ENCODE measurements at regions not wholly inside any gene's neighbourhood (a gene's known extent, or its start where the extent isn't known, plus 50 kb on each side); places are given as distances from the start of the nearest gene placed in this dataset.

DNA sequence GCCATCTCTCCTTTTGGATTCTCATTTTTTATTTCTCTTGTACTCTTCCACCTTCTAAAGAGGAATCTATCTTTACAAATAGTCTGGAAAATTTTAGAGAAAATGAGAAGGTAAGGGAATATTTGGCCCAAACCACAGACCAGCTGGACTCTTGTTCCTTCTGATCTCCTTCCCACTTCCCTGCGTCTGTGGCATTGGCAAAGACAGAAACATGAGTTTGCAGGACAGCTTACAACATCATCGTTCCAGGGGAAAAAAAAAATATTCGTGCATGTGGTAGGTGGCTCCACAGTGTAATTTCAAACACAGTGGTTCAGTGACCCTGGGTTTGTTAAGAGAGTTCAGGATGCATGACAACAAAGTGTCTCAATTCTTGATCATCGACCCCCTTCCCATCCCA, 755.0 kb downstream of the DNAH5 start:
- no peak overlapping the region for H2AFZ ChIP-seq (ENCODE audit: low read length)
- no peaks in the 10 kb centered on the region for H3K27me3 ChIP-seq (ENCODE audit: low read length)
- no peak for DNase-seq
- no peaks in the 10 kb centered on the region for H3K4me1 ChIP-seq (ENCODE audit: low read length)
- no peaks in the 10 kb centered on the region for H3K36me3 ChIP-seq (ENCODE audit: insufficient read depth, low read length)
- no peak overlapping the region for H3K4me3 ChIP-seq (ENCODE audit: low read length)
- H3K9me2 ChIP-seq (replicated peaks; ENCODE audit: insufficient read depth, low read length): no peaks in the 10 kb centered on the region
- peaks cover 32% of the 10 kb centered on the region for H3K9me3 ChIP-seq (ENCODE audit: low read length)
- no peak overlapping the region for H3K27ac ChIP-seq (ENCODE audit: low read length)
- no peaks in the 10 kb centered on the region for H4K20me1 ChIP-seq (ENCODE audit: insufficient read depth, low read depth, low read length)
- no peak overlapping the region for H3K4me2 ChIP-seq (ENCODE audit: low read depth, low read length, poor library complexity, severe bottlenecking)
- H3K79me2 ChIP-seq (ENCODE audit: low read length): no peaks in the 10 kb centered on the region
- no peak overlapping the region for H3K9ac ChIP-seq (ENCODE audit: low read length)

DNA sequence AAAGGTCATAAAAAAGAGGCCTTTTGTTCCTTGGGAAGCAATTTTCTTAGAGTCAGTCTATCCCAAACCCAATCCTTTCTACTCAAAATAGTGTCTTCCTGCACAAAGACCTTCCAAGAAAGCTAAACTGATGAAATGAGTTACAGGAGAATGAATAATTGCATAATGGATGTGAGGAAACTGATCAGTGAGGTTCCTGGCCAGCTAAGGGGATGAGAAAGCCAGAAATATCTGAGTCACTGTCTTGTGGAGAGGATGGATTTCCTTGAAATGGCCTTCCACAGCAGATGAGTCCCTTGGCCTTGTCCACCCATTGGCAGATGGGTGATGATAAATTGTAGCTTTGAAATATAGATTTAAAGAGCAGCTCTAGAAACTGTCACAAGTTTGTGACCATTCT, 756.1 kb downstream of the DNAH5 start:
- Histone ChIP-seq H4K20me1 (ENCODE audit: insufficient read depth, low read depth, low read length) (no peaks in the 10 kb centered on the region), H3K4me1 (ENCODE audit: low read length) (no peaks in the 10 kb centered on the region), H3K79me2 (ENCODE audit: low read length) (no peaks in the 10 kb centered on the region), H3K9ac (ENCODE audit: low read length) (no peak overlapping the region), H3K9me3 (ENCODE audit: low read length) (peaks cover 40% of the 10 kb centered on the region), H3K4me2 (ENCODE audit: low read depth, low read length, poor library complexity, severe bottlenecking) (no peak overlapping the region), H3K9me2 (replicated peaks; ENCODE audit: insufficient read depth, low read length) (no peaks in the 10 kb centered on the region), H3K36me3 (ENCODE audit: insufficient read depth, low read length) (no peaks in the 10 kb centered on the region), H3K27me3 (ENCODE audit: low read length) (no peaks in the 10 kb centered on the region), H2AFZ (ENCODE audit: low read length) (no peak overlapping the region), H3K4me3 (ENCODE audit: low read length) (no peak overlapping the region), H3K27ac (ENCODE audit: low read length) (no peak overlapping the region)
- DNase-seq: no peak

DNA sequence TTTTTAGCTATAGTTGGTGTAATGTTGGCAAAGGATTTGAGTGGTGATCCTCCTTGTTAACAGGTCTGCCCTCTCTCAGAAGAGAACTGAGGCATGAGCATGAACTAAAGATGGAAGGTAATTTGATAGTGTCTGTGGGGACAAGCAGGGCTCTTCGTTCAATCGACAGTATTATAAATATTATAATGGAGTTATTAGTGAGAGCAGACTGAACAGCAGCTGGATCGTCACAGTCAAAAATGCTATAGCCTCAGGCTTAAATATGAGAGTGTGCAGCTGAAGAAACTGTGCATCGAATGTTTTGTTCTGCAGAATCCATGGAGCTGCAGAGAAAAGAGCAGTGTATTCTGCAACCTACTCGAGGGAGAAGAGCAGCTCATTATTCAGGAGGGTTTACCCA, 757.3 kb downstream of the DNAH5 start:
- H4K20me1 ChIP-seq (ENCODE audit: insufficient read depth, low read depth, low read length): no peaks in the 10 kb centered on the region

DNA sequence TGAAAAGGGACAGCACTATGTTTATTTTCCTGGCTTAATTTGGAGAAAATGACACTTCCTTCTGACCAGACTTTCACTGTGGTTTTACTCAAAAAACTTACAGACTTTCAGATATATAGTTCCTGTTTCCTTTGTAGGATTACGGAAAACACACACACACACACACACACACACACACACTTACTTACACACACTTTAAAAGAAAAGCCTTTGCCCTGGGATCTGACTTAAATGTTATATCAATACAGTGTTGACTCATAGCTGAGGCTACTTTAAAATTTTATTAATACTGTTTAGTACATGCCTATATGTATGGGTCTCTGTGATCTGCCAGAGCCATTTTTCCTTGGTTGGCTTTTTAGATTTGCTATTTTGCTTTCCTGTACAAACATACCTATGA, 758.3 kb downstream of the DNAH5 start:
- Histone ChIP-seq H3K36me3 (ENCODE audit: insufficient read depth, low read length) (no peaks in the 10 kb centered on the region), H3K9me2 (replicated peaks; ENCODE audit: insufficient read depth, low read length) (no peaks in the 10 kb centered on the region), H3K4me2 (ENCODE audit: low read depth, low read length, poor library complexity, severe bottlenecking) (no peak overlapping the region), H3K27ac (ENCODE audit: low read length) (no peak overlapping the region), H3K27me3 (ENCODE audit: low read length) (no peaks in the 10 kb centered on the region), H3K79me2 (ENCODE audit: low read length) (no peaks in the 10 kb centered on the region), H4K20me1 (ENCODE audit: insufficient read depth, low read depth, low read length) (no peaks in the 10 kb centered on the region), H2AFZ (ENCODE audit: low read length) (no peak overlapping the region), H3K4me3 (ENCODE audit: low read length) (no peak overlapping the region), H3K4me1 (ENCODE audit: low read length) (no peaks in the 10 kb centered on the region), H3K9ac (ENCODE audit: low read length) (no peak overlapping the region), H3K9me3 (ENCODE audit: low read length) (peaks cover 45% of the 10 kb centered on the region)
- no peak for DNase-seq

More for the DNA sequence above, 757.3 kb downstream of the DNAH5 start:
- no peak overlapping the region for H2AFZ ChIP-seq (ENCODE audit: low read length)
- H3K4me1 ChIP-seq (ENCODE audit: low read length): no peaks in the 10 kb centered on the region
- H3K4me2 ChIP-seq (ENCODE audit: low read depth, low read length, poor library complexity, severe bottlenecking): no peak overlapping the region
- no peak overlapping the region for H3K27ac ChIP-seq (ENCODE audit: low read length)
- no peak overlapping the region for H3K9ac ChIP-seq (ENCODE audit: low read length)
- H3K27me3 ChIP-seq (ENCODE audit: low read length): no peaks in the 10 kb centered on the region
- H3K79me2 ChIP-seq (ENCODE audit: low read length): no peaks in the 10 kb centered on the region
- H3K9me2 ChIP-seq (replicated peaks; ENCODE audit: insufficient read depth, low read length): no peaks in the 10 kb centered on the region
- DNase-seq: no peak
- H3K9me3 ChIP-seq (ENCODE audit: low read length): peaks cover 39% of the 10 kb centered on the region
- no peaks in the 10 kb centered on the region for H3K36me3 ChIP-seq (ENCODE audit: insufficient read depth, low read length)
- H3K4me3 ChIP-seq (ENCODE audit: low read length): no peak overlapping the region

DNA sequence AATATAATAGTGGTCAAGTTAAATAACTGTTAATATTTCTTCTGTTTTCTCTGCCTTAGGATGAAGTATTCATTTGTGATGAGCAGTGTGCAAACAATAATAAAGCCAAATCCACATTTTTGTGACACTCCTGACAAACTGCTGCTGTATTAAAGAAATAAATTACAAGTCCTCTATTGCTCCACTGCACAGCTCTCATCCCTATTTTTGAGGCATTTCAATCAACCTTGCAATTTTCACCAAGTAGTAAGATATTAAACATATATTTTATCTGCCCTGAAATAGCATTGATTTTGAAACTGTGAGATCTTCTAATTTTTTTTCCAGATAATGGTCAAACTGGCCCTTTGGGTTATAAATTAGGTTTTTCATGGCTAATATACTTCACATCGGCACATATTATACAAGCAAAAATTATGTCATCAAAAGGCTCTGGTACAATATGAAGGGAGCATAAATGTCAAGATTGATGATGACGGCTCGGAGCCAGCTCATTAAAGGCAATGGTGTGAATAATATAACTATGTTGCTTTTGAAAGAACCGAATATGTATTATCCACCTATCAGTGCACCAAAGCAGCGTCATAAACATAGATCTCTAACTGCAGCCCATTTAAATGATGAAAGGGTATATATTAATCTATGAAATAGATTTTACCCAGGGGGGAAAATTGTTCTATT, 764.9 kb downstream of the DNAH5 start:
- Histone ChIP-seq H3K79me2 (ENCODE audit: low read length) (no peaks in the 10 kb centered on the region), H3K36me3 (ENCODE audit: insufficient read depth, low read length) (no peaks in the 10 kb centered on the region), H3K4me2 (ENCODE audit: low read depth, low read length, poor library complexity, severe bottlenecking) (no peak overlapping the region), H3K9me3 (ENCODE audit: low read length) (peaks cover 48% of the 10 kb centered on the region), H4K20me1 (ENCODE audit: insufficient read depth, low read depth, low read length) (no peaks in the 10 kb centered on the region), H3K27me3 (ENCODE audit: low read length) (no peaks in the 10 kb centered on the region), H3K9ac (ENCODE audit: low read length) (no peak overlapping the region), H3K27ac (ENCODE audit: low read length) (no peak overlapping the region), H2AFZ (ENCODE audit: low read length) (no peak overlapping the region), H3K4me1 (ENCODE audit: low read length) (no peaks in the 10 kb centered on the region), H3K4me3 (ENCODE audit: low read length) (no peak overlapping the region), H3K9me2 (replicated peaks; ENCODE audit: insufficient read depth, low read length) (no peaks in the 10 kb centered on the region)
- no peak for DNase-seq

DNA sequence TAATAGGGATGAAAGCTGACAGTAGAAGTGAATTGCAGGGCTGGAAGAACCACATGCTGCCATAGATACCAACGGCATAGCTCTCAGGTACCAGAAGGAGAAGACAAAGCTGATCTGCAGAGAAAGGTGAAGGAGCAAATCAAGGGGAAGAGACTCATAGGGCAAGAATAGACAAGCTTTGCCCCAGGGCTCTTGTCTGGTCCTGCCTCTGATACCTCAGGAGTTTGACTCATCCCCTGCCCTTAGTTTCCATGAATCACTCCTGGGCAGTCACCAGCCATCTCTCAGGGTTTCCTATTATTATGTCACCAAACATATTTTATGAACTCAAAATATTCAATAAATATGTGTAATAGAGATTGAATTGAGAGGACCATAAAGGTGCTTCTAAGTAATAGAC, 800.9 kb downstream of the DNAH5 start:
- H2AFZ ChIP-seq (ENCODE audit: low read length): no peak overlapping the region
- H4K20me1 ChIP-seq (ENCODE audit: insufficient read depth, low read depth, low read length): no peaks in the 10 kb centered on the region
- H3K4me2 ChIP-seq (ENCODE audit: low read depth, low read length, poor library complexity, severe bottlenecking): no peak overlapping the region
- H3K79me2 ChIP-seq (ENCODE audit: low read length): no peaks in the 10 kb centered on the region
- no peaks in the 10 kb centered on the region for H3K27me3 ChIP-seq (ENCODE audit: low read length)
- no peak overlapping the region for H3K27ac ChIP-seq (ENCODE audit: low read length)
- H3K36me3 ChIP-seq (ENCODE audit: insufficient read depth, low read length): no peaks in the 10 kb centered on the region
- no peak overlapping the region for H3K9ac ChIP-seq (ENCODE audit: low read length)
- no peak for DNase-seq
- no peaks in the 10 kb centered on the region for H3K9me2 ChIP-seq (replicated peaks; ENCODE audit: insufficient read depth, low read length)
- H3K9me3 ChIP-seq (ENCODE audit: low read length): peaks cover 16% of the 10 kb centered on the region; the same call in 1 of the 2 replicates
- H3K4me3 ChIP-seq (ENCODE audit: low read length): no peak overlapping the region
- H3K4me1 ChIP-seq (ENCODE audit: low read length): no peaks in the 10 kb centered on the region

DNA sequence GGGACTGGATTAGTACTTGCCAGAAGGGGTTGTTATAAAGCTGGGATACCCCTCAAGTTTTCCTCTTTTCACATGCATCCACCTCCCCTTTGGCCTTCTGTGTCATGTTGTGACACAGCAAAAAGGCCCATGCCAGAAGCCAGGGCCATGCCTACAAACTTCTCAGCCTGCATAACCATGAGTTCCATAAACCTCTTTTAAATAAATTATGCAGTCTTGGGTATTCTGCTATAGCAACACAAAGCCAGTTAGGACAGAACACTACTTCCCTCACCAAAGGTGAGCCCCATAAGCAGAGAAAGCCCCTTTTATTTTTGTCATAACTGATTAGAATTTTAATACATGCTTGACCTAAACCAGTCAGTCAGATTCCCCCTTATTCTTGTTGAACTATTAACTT, 801.3 kb downstream of the DNAH5 start:
- Histone ChIP-seq H3K9ac (ENCODE audit: low read length) (no peak overlapping the region), H4K20me1 (ENCODE audit: insufficient read depth, low read depth, low read length) (no peaks in the 10 kb centered on the region), H3K4me1 (ENCODE audit: low read length) (no peaks in the 10 kb centered on the region), H2AFZ (ENCODE audit: low read length) (no peak overlapping the region), H3K36me3 (ENCODE audit: insufficient read depth, low read length) (no peaks in the 10 kb centered on the region), H3K27me3 (ENCODE audit: low read length) (no peaks in the 10 kb centered on the region), H3K27ac (ENCODE audit: low read length) (no peak overlapping the region), H3K4me2 (ENCODE audit: low read depth, low read length, poor library complexity, severe bottlenecking) (no peak overlapping the region), H3K9me2 (replicated peaks; ENCODE audit: insufficient read depth, low read length) (no peaks in the 10 kb centered on the region), H3K79me2 (ENCODE audit: low read length) (no peaks in the 10 kb centered on the region), H3K4me3 (ENCODE audit: low read length) (no peak overlapping the region), H3K9me3 (ENCODE audit: low read length) (peaks cover 16% of the 10 kb centered on the region; the same call in 1 of the 2 replicates)
- no peak for DNase-seq

DNA sequence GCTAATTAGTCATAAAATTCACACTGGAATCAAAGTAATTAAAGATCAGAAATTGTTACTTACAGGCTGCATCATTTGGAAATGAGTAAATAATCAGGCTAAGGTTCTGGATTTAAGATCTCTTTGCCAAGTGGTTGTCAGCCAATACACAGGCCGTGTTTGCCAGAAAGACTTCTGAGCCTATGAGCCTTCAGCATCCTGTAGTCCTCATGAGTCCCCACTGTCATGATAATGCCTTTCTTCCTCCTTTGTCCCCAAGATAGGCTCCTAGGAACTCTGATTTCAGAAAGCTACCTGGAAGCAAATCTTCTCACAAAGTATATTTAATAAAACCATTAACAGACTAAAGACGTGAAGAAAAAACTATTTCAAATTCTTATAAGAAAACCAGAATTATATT, 810.5 kb downstream of the DNAH5 start:
- Histone ChIP-seq H3K9me3 (ENCODE audit: low read length) (peaks cover 17% of the 10 kb centered on the region), H3K9me2 (replicated peaks; ENCODE audit: insufficient read depth, low read length) (no peaks in the 10 kb centered on the region), H3K4me3 (ENCODE audit: low read length) (no peak overlapping the region), H3K36me3 (ENCODE audit: insufficient read depth, low read length) (no peaks in the 10 kb centered on the region), H3K4me1 (ENCODE audit: low read length) (no peaks in the 10 kb centered on the region), H3K27ac (ENCODE audit: low read length) (no peak overlapping the region), H3K4me2 (ENCODE audit: low read depth, low read length, poor library complexity, severe bottlenecking) (no peak overlapping the region), H2AFZ (ENCODE audit: low read length) (no peak overlapping the region), H3K27me3 (ENCODE audit: low read length) (no peaks in the 10 kb centered on the region), H3K79me2 (ENCODE audit: low read length) (no peaks in the 10 kb centered on the region), H3K9ac (ENCODE audit: low read length) (no peak overlapping the region), H4K20me1 (ENCODE audit: insufficient read depth, low read depth, low read length) (no peaks in the 10 kb centered on the region)
- DNase-seq: no peak

Measured in Karpas-422 (cell line).